Neural progenitor cell (in vitro differentiated cells): ENCODE measurements at regions not wholly inside any gene's neighbourhood (a gene's known extent, or its start where the extent isn't known, plus 50 kb on each side); places are given as distances from the start of the nearest gene placed in this dataset.
"Not testable (repeated sequence)": the region's sequence is repeated elsewhere in the genome, so short reads cannot be mapped to it uniquely, and the experiment has no call there.

Experiments used
- CTCF ChIP-seq: fragments of 200-600 bp; sonication (generic); IDR thresholded peaks from 2 replicates; pipeline ENCODE4 v1.5.1; 2017; ENCODE audit warnings: antibody characterized with exemption, mild to moderate bottlenecking
- EZH2 ChIP-seq: fragments of 200-600 bp; sonication (generic); IDR thresholded peaks from 2 replicates; pipeline ENCODE4 v1.6.1; 2017; ENCODE audit warnings: antibody characterized with exemption, mild to moderate bottlenecking, moderate library complexity

DNA sequence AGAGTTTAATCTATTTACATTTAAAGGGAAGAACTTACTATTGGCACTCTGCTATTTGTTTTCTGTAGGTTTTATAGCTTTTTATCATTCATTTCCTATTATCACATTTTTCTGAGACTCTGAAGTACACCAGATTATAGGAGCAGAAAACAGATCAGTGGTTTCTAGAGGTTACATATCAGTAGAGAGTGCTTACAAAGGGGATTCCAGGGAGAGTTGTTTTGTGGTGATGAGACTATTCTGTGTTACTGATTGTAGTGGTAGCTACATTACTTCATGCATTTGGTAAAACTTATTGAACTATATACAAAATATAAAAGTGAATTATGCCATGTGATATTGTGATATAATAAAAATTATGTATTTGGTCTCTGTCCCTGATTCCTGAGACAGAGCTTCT lies 259.2 kb downstream of the SPATA31A6 start:
- TF ChIP-seq CTCF, EZH2: not testable (repeated sequence)
